ENCODE measurements at regions not wholly inside any gene's neighbourhood (a gene's known extent, or its start where the extent isn't known, plus 50 kb on each side); places are given as distances from the start of the nearest gene placed in this dataset.

DNA sequence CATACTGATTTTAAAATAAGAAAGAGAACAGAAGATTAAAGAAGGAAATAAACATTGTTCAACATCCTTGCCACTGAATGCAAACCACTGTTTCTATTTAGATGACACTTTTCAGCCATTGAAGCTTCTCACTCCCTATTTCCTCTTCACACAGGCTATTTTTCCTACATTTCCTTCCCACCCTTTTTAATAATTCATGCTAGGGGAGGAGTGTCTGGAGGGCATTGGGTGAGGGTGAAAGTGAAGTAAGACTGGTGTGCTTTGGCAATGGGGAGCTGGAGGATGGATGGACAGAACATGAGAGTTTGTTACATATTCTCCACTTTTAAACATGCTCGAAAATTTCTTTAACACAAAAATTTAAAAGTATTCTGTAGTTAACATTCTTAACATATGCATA, 168.8 kb upstream of the GLI3 start:
- no peak for TF ChIP-seq POLR2AphosphoS5 (IDR thresholded peaks at IDR 0.05)
- TF ChIP-seq, protein P1, sequence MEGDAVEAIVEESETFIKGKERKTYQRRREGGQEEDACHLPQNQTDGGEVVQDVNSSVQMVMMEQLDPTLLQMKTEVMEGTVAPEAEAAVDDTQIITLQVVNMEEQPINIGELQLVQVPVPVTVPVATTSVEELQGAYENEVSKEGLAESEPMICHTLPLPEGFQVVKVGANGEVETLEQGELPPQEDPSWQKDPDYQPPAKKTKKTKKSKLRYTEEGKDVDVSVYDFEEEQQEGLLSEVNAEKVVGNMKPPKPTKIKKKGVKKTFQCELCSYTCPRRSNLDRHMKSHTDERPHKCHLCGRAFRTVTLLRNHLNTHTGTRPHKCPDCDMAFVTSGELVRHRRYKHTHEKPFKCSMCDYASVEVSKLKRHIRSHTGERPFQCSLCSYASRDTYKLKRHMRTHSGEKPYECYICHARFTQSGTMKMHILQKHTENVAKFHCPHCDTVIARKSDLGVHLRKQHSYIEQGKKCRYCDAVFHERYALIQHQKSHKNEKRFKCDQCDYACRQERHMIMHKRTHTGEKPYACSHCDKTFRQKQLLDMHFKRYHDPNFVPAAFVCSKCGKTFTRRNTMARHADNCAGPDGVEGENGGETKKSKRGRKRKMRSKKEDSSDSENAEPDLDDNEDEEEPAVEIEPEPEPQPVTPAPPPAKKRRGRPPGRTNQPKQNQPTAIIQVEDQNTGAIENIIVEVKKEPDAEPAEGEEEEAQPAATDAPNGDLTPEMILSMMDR (IDR thresholded peaks at IDR 0.05): no peak

Measured in suprapubic skin (tissue), 3 donors.